ENCODE measurements at regions not wholly inside any gene's neighbourhood (a gene's known extent, or its start where the extent isn't known, plus 50 kb on each side); places are given as distances from the start of the nearest gene placed in this dataset.
"Not testable (repeated sequence)": the region's sequence is repeated elsewhere in the genome, so short reads cannot be mapped to it uniquely, and the experiment has no call there.

GRCh38 chr7:157476654-157477549, 140.1 kb downstream of the DNAJB6 start:
- no peak for DNase-seq
- no TSS peak for BruUV-seq (replicated peaks)
- CTCF ChIA-PET: no interaction called here

GRCh38 chr7:157477550-157478212, 140.9 kb downstream of the DNAJB6 start:
- no peaks in the 10 kb centered on the region for H3K4me1 Mint-ChIP-seq (ENCODE audit: low read depth, unreplicated experiment)
- BruUV-seq (replicated peaks): no TSS peak
- intact Hi-C loops (cut with micrococcal nuclease; ENCODE audit: unreplicated experiment): no loop called here
- CTCF ChIA-PET: no interaction called here
- TF ChIP-seq CTCF (IDR thresholded peaks at IDR 0.05; ENCODE audit: unreplicated experiment): no peak
- no peak for DNase-seq
- peaks cover 3% of the 10 kb centered on the region for H3K9me3 Mint-ChIP-seq (ENCODE audit: low read depth, unreplicated experiment)
- H3K27ac Mint-ChIP-seq (ENCODE audit: unreplicated experiment): no peak overlapping the region
- H3K4me3 Mint-ChIP-seq (ENCODE audit: low read depth, unreplicated experiment): no peak overlapping the region
- no peaks in the 10 kb centered on the region for H3K36me3 Mint-ChIP-seq (ENCODE audit: insufficient read depth, unreplicated experiment)
- H3K27me3 Mint-ChIP-seq (ENCODE audit: unreplicated experiment): peaks cover 14% of the 10 kb centered on the region

More at GRCh38 chr7:157476654-157477549, 140.1 kb downstream of the DNAJB6 start:
- Mint-ChIP-seq H3K27me3 (ENCODE audit: unreplicated experiment) (peaks cover 14% of the 10 kb centered on the region), H3K27ac (ENCODE audit: unreplicated experiment) (no peak overlapping the region), H3K4me1 (ENCODE audit: low read depth, unreplicated experiment) (no peaks in the 10 kb centered on the region), H3K36me3 (ENCODE audit: insufficient read depth, unreplicated experiment) (no peaks in the 10 kb centered on the region), H3K4me3 (ENCODE audit: low read depth, unreplicated experiment) (no peak overlapping the region), H3K9me3 (ENCODE audit: low read depth, unreplicated experiment) (peaks cover 3% of the 10 kb centered on the region)
- intact Hi-C loops (cut with micrococcal nuclease; ENCODE audit: unreplicated experiment): no loop called here
- no peak for TF ChIP-seq CTCF (IDR thresholded peaks at IDR 0.05; ENCODE audit: unreplicated experiment)

GRCh38 chr7:157478611-157479010, 141.8 kb downstream of the DNAJB6 start:
- H3K4me3 Mint-ChIP-seq (ENCODE audit: low read depth, unreplicated experiment); BruUV-seq (replicated peaks); intact Hi-C loops (cut with micrococcal nuclease; ENCODE audit: unreplicated experiment); H3K4me1 Mint-ChIP-seq (ENCODE audit: low read depth, unreplicated experiment); CTCF ChIA-PET; DNase-seq; H3K9me3 Mint-ChIP-seq (ENCODE audit: low read depth, unreplicated experiment); H3K27ac Mint-ChIP-seq (ENCODE audit: unreplicated experiment); H3K36me3 Mint-ChIP-seq (ENCODE audit: insufficient read depth, unreplicated experiment): not testable (repeated sequence)
- peaks cover 14% of the 10 kb centered on the region for H3K27me3 Mint-ChIP-seq (ENCODE audit: unreplicated experiment)

DNA sequence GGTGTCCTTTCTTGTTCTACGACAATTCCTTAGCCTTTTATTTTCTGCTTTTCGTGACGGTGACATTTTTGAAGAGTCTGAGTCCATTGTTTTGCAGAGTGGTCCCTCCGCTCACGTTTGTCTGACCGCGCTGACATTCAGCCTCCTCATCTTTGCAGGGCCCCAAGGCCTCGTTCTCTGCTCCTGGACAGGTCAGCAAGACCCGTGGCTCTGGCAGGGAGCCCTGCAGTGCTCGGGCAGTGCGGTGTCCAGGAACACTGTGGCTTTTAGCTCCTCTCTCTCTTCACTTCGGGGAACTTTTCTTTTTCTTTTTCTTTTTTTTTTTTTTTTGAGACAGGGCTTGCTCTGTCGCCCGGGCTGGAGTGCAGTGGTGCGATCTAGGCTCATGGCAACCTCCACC, 142.5 kb downstream of the DNAJB6 start:
- CTCF ChIA-PET: no interaction called here
- Mint-ChIP-seq H3K27me3 (ENCODE audit: unreplicated experiment) (peaks cover 14% of the 10 kb centered on the region), H3K4me3 (ENCODE audit: low read depth, unreplicated experiment) (no peak overlapping the region), H3K36me3 (ENCODE audit: insufficient read depth, unreplicated experiment) (no peaks in the 10 kb centered on the region), H3K4me1 (ENCODE audit: low read depth, unreplicated experiment) (no peaks in the 10 kb centered on the region), H3K27ac (ENCODE audit: unreplicated experiment) (no peak overlapping the region), H3K9me3 (ENCODE audit: low read depth, unreplicated experiment) (no peaks in the 10 kb centered on the region)
- BruUV-seq (replicated peaks): no TSS peak
- TF ChIP-seq CTCF (IDR thresholded peaks at IDR 0.05; ENCODE audit: unreplicated experiment): no peak
- DNase-seq: no peak
- intact Hi-C loops (cut with micrococcal nuclease; ENCODE audit: unreplicated experiment): no loop called here
